NB4 (cell line): ENCODE measurements at regions not wholly inside any gene's neighbourhood (a gene's known extent, or its start where the extent isn't known, plus 50 kb on each side); places are given as distances from the start of the nearest gene placed in this dataset.

Experiments
- DNase-seq: peaks from one replicate; pipeline ENCODE4 v3.0.0; 2010; ENCODE audit warnings: low read depth
- H3K4me3 ChIP-seq: one replicate; pipeline ENCODE4 v1.5.1; 2011; ENCODE audit warnings: mild to moderate bottlenecking, low read depth, low read length, moderate library complexity
- MYC ChIP-seq: IDR thresholded peaks from 2 replicates; pipeline ENCODE4 v1.6.1; 2011; ENCODE audit warnings: low read depth, low read length
- POLR2A ChIP-seq: IDR thresholded peaks from 2 replicates; pipeline ENCODE4 v1.6.1; 2011; ENCODE audit warnings: mild to moderate bottlenecking; ENCODE audit not compliant: insufficient read length; ENCODE audit errors: extremely low read depth
- TF ChIP-seq, protein P1 (sequence below): IDR thresholded peaks from one replicate; pipeline ENCODE4 v1.5.1; 2012; ENCODE audit warnings: low read depth, low read length
- TF ChIP-seq, protein P2 (sequence below): IDR thresholded peaks from 2 replicates; pipeline ENCODE4 v1.6.1; 2011; ENCODE audit warnings: low read depth, low read length

DNA sequence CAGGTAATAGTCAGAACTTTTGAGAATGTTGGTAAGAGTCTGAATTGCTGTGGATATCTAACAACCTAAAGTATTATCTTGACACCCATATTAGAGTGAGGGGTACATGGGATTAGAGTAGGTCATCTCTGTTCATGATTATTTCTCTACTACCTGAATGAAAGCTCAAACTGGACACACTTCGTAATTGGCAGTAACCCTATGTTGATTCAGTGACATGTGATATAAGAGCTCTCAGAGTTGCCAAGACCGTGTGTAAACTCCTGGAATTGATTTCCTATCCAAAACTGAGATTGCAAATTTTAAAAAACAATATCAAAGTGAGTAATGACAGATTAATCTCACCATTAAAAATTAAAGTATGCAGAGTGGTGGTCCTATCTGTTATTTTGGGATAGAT, 214.8 kb upstream of the ARHGEF26 start:
- DNase-seq: no peak
- no peak overlapping the region for H3K4me3 ChIP-seq
- TF ChIP-seq, protein P1, sequence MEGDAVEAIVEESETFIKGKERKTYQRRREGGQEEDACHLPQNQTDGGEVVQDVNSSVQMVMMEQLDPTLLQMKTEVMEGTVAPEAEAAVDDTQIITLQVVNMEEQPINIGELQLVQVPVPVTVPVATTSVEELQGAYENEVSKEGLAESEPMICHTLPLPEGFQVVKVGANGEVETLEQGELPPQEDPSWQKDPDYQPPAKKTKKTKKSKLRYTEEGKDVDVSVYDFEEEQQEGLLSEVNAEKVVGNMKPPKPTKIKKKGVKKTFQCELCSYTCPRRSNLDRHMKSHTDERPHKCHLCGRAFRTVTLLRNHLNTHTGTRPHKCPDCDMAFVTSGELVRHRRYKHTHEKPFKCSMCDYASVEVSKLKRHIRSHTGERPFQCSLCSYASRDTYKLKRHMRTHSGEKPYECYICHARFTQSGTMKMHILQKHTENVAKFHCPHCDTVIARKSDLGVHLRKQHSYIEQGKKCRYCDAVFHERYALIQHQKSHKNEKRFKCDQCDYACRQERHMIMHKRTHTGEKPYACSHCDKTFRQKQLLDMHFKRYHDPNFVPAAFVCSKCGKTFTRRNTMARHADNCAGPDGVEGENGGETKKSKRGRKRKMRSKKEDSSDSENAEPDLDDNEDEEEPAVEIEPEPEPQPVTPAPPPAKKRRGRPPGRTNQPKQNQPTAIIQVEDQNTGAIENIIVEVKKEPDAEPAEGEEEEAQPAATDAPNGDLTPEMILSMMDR: no peak
- TF ChIP-seq, protein P2, sequence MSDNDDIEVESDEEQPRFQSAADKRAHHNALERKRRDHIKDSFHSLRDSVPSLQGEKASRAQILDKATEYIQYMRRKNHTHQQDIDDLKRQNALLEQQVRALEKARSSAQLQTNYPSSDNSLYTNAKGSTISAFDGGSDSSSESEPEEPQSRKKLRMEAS: no peak
- TF ChIP-seq MYC: no peak
- no peak for TF ChIP-seq POLR2A

DNA sequence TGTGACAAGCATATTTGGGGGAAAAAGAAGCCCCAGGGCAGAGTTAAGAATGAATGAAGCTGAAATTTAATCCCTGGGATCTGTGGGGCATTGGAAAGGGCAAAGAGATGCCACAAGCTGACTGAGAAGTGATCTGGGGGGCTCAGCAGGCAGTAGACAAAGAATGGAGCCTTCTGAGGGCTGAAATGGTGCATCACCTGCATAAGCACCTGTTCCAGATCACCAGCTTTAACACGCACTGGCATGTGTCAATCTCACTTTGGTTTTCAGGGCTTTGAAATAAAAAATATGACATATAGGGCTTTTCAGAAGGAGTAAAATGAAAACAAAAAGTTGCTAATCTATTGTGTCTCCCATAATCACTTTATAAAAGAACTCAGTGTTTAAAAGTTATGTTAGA, 210.8 kb upstream of the ARHGEF26 start:
- DNase-seq: no peak
- H3K4me3 ChIP-seq: no peak overlapping the region
- TF ChIP-seq, protein P1: no peak
- no peak for TF ChIP-seq MYC
- TF ChIP-seq, protein P2: no peak
- TF ChIP-seq POLR2A: no peak

DNA sequence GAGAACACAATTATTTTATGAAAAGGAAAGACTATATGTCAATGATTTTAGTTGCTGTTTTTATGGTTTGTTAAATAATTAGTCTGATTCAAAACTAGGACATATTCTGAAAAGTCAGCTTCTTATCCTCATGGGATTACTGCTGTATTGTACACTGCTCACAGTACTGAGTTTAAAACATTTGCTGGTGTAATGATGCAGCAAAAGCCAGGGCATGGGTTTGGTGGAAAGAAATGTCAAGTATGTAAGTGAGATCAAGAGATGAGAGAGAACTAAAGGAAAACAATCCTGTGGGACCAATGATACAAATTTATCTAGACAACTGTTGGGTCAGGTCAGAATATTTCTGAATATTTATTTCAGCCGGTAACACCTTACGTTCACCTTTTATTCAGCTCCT, 210.1 kb upstream of the ARHGEF26 start:
- H3K4me3 ChIP-seq: no peak overlapping the region
- no peak for TF ChIP-seq MYC
- no peak for TF ChIP-seq POLR2A
- TF ChIP-seq, protein P1: no peak
- TF ChIP-seq, protein P2: no peak
- no peak for DNase-seq

DNA sequence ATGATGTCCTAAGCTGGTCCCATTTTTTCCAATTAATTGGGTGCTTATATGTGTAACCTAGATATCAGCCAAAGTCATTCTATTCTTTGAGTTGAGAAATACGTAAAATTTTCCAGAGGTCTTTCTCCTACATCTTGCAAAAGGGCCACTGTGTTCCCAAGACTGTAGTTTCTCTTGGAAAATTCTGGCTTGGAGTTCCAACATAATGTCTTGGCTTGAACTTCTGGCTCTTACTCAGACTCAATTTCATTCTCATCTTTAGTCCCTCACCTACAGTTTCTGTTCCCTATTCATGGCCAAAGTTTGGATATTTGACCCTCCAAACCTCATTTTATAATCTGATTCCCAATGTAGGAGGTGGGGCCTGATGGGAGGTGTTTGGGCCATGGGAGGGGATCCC, 201.4 kb upstream of the ARHGEF26 start:
- H3K4me3 ChIP-seq: no peak overlapping the region
- DNase-seq: no peak
- TF ChIP-seq, protein P1: no peak
- no peak for TF ChIP-seq POLR2A
- TF ChIP-seq, protein P2: no peak
- TF ChIP-seq MYC: no peak

- no peak for TF ChIP-seq MYC
- TF ChIP-seq, protein P2: no peak
- TF ChIP-seq, protein P1: no peak
- no peak for TF ChIP-seq POLR2A
- DNase-seq: no peak
Observed at GRCh38 chr3:153921826-153922225, 199.4 kb upstream of the ARHGEF26 start.

More at GRCh38 chr3:153921826-153922225, 199.4 kb upstream of the ARHGEF26 start:
- H3K4me3 ChIP-seq: no peak overlapping the region
